ENCODE measurements at regions not wholly inside any gene's neighbourhood (a gene's known extent, or its start where the extent isn't known, plus 50 kb on each side); places are given as distances from the start of the nearest gene placed in this dataset.

- POLR2A ChIA-PET = interaction anchor here (0.6 kb wide), 1 partner anchor 914 kb away, joined by 3 read pairs; no protein-coding TSS in a partner anchor
- Histone ChIP-seq H3K27ac (ENCODE audit: low read depth, low read length) (no peak overlapping the region), H3K4me3 (ENCODE audit: low read depth, low read length) (no peak overlapping the region), H3K9me3 (ENCODE audit: control insufficient read depth, insufficient read depth, low read length) (no peaks in the 10 kb centered on the region), H3K27me3 (ENCODE audit: control insufficient read depth, insufficient read depth, low read length) (no peaks in the 10 kb centered on the region)
- CTCF ChIA-PET = no interaction called here
- DNase-seq (ENCODE audit: low read depth, low spot score) = no peak
- TF ChIP-seq CTCF (IDR thresholded peaks at IDR 0.05; ENCODE audit: low read depth, low read length) = no peak
These were observed 848.8 kb downstream of the TFAP2A start for GRCh38 chr6:9566096-9566495.

DNA sequence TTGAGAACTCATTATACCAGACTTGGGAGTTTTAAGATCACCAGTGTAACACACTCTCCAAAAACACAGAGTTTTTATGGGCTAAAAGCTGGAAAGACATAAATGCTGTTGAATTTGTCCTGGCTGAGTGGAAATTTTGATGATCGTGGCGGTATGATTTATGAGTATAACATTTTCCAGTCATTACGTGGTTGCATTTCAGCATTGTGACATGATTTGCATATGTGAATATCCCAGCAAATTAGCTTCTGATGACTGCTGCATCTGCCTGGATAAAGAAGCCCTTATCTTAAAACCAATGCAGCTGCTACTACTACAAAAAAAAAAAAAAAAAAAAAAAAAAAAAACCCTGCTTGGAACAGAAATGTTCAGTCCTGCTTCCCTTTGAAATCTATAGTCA lies 850.9 kb downstream of the TFAP2A start:
- Histone ChIP-seq H3K27me3 (ENCODE audit: control insufficient read depth, insufficient read depth, low read length) (no peaks in the 10 kb centered on the region), H3K4me3 (ENCODE audit: low read depth, low read length) (no peak overlapping the region), H3K27ac (ENCODE audit: low read depth, low read length) (no peak overlapping the region), H3K9me3 (ENCODE audit: control insufficient read depth, insufficient read depth, low read length) (no peaks in the 10 kb centered on the region)
- ChIA-PET CTCF (interaction anchor here (0.6 to 1.7 kb wide), 2 partner anchors 101 to 865 kb away, joined by 5 to 8 read pairs; no protein-coding TSS in a partner anchor), POLR2A (no interaction called here)
- TF ChIP-seq CTCF (IDR thresholded peaks at IDR 0.05; ENCODE audit: low read depth, low read length) = no peak
- DNase-seq (ENCODE audit: low read depth, low spot score) = no peak

GRCh38 chr6:9563568-9563967 lies 851.3 kb downstream of the TFAP2A start:
- TF ChIP-seq CTCF (IDR thresholded peaks at IDR 0.05; ENCODE audit: low read depth, low read length) = no peak
- Histone ChIP-seq H3K9me3 (ENCODE audit: control insufficient read depth, insufficient read depth, low read length) (no peaks in the 10 kb centered on the region), H3K27me3 (ENCODE audit: control insufficient read depth, insufficient read depth, low read length) (no peaks in the 10 kb centered on the region), H3K4me3 (ENCODE audit: low read depth, low read length) (no peak overlapping the region), H3K27ac (ENCODE audit: low read depth, low read length) (no peak overlapping the region)
- DNase-seq (ENCODE audit: low read depth, low spot score) = no peak
- ChIA-PET CTCF (interaction anchor here (0.6 to 1.7 kb wide), 2 partner anchors 101 to 866 kb away, joined by 5 to 8 read pairs; no protein-coding TSS in a partner anchor), POLR2A (no interaction called here)

DNA sequence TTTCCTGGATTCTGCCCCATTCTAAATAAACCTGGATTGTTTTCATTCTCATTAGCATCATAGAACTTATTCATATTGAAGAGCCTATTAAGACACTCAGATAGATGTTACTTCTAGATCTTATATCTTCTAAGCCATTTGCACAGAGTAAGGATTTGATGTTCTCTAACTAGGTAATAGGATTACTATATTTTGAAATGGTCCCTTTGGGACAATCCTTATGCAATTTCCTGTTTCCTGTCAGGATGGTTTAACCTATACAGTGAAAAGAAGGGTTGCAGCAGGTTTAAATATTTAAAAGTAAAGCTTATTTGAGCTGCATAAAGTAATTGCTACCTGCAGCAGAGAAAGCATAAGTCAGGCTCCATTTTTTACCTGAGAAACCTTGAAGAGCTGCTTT lies 860.1 kb downstream of the TFAP2A start:
- no peak for DNase-seq (ENCODE audit: low read depth, low spot score)
- Histone ChIP-seq H3K9me3 (ENCODE audit: control insufficient read depth, insufficient read depth, low read length) (peaks cover 10% of the 10 kb centered on the region; the same call in 1 of the 2 replicates), H3K4me3 (ENCODE audit: low read depth, low read length) (no peak overlapping the region), H3K27me3 (ENCODE audit: control insufficient read depth, insufficient read depth, low read length) (no peaks in the 10 kb centered on the region), H3K27ac (ENCODE audit: low read depth, low read length) (no peak overlapping the region)
- TF ChIP-seq CTCF (IDR thresholded peaks at IDR 0.05; ENCODE audit: low read depth, low read length) = no peak
- ChIA-PET CTCF (no interaction called here), POLR2A (no interaction called here)

DNA sequence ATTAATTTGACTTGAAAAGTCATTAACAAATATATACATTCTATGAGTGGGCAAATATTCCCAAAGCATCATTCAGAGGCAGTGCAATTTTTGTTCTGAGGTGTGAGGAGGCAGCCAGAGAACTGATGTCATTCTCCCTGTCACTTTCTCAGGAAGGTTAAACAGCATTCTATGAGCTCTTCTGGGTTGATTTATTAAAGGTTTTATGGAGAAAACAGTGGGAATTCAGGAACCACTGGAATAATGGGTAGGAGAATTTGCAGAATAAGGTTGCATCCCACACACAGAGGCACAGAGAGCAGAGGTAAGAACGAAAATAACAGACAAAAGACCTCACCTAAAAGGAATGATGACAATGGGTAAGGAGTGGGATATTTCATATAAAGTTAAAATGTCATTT lies 860.6 kb downstream of the TFAP2A start:
- ChIA-PET POLR2A (no interaction called here), CTCF (no interaction called here)
- DNase-seq (ENCODE audit: low read depth, low spot score) = no peak
- Histone ChIP-seq H3K27ac (ENCODE audit: low read depth, low read length) (no peak overlapping the region), H3K9me3 (ENCODE audit: control insufficient read depth, insufficient read depth, low read length) (peaks cover 10% of the 10 kb centered on the region; the same call in 1 of the 2 replicates), H3K27me3 (ENCODE audit: control insufficient read depth, insufficient read depth, low read length) (no peaks in the 10 kb centered on the region), H3K4me3 (ENCODE audit: low read depth, low read length) (no peak overlapping the region)
- no peak for TF ChIP-seq CTCF (IDR thresholded peaks at IDR 0.05; ENCODE audit: low read depth, low read length)
